HS-5 (cell line): ENCODE measurements at regions not wholly inside any gene's neighbourhood (a gene's known extent, or its start where the extent isn't known, plus 50 kb on each side); places are given as distances from the start of the nearest gene placed in this dataset.

ENCODE experiments used
- DNase-seq: peaks from one replicate; pipeline ENCODE4 v3.0.0-alpha.2; 2012; ENCODE audit warnings: low read depth

- peak; percentile 81 for DNase-seq
These were observed 133.9 kb downstream of the FANCF start for GRCh38 chr11:22491555-22492225.

GRCh38 chr11:22479971-22480720, 142.0 kb downstream of the SLC17A6 start:
- DNase-seq: no peak

DNA sequence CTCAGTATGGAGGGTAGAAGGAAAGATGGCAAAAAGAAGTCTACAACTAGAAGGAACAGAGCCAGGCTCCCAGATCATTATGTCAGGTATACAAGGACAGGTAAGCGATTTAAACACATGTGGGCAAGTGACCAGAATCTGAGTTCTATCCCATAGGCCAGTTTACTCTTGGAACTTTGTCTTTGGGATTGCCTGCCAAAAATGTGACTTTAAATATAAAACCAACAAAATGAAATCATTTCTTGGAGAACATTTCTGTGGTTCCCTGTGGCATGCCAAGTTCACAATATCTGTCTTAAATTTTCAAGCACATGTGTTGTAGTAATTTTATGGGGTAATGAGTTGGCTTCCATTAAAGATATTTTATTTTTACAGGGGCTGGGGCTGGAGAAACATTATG, 141.0 kb downstream of the SLC17A6 start:
- DNase-seq: no peak

DNA sequence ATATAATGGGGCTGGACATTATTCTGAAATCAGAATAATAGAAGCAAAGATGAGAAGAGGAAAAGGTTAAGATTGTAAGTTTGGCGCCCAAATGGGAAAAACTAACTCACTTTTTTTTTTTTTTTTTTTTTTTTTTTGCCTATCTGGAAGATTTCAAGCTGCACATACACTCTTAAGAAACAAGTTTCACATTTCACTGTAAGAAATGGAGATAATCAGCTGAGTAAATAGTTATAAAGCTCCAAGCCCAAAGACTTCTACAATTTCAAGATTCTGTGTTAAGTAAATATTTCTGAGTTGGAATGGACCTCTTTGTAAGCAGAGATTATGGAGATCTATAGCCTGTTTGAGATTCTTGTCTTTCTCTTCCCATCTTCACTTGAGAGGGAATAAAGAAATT, 140.0 kb downstream of the SLC17A6 start:
- DNase-seq: no peak

DNA sequence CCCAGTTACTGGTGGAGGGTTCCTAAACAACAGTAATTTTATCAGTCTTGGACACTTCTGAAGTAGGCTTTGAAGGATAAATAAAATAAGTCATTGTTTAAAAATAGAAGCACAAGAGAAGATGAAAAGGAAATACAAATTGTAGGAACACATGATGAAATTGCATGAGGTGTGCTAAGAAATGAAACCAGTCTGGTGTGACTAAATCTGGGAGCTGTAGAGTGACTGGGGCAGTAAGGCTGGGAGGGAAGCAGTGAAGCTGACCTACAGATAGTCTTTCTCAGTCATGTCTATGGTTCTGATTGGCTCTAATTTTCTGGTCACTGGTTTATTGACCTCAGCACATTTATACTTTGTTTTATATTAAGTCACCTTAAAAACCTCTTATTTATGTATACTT, 139.1 kb downstream of the SLC17A6 start:
- no peak for DNase-seq

GRCh38 chr11:22476589-22476988, 138.4 kb downstream of the SLC17A6 start:
- DNase-seq: no peak

DNA sequence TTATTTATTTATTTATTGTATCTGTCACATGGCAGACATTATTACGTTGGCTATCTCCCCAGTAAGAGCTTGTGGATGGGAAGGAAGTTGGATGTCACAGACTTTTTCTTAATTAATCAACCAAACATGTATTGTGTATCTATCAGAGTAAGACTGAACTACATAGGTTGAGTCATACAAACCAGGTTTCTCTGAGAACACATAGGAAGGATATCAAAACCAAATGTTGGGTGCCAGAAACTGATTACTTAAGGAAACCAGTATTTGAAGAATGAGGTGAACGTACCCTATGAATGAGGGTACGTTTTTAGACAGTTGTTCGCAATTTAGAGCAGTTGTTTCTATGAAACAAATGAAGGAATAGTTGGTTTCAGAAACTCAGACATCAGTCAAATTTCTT, 136.4 kb downstream of the SLC17A6 start:
- no peak for DNase-seq

- DNase-seq: no peak
These were observed 135.4 kb downstream of the SLC17A6 start for GRCh38 chr11:22473586-22473985.

DNA sequence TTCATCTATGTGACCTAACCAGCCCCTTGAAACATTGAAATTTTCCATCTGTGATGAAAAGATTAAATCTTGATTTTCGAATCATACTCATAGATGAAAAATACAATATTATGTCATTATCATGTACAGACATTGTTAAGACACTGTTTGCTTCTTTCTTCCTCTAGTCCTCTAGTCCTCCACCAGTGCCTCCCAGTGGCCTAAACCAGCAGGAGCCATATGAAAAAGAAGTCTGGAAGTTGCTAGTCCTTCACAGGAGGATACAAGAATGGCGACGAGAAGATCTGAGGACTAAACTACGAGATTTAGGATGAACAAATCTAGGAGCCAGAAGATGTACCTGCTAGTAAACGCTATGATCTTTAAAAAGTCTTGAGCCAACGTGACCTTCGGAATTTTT, 134.1 kb downstream of the SLC17A6 start:
- DNase-seq: no peak

DNA sequence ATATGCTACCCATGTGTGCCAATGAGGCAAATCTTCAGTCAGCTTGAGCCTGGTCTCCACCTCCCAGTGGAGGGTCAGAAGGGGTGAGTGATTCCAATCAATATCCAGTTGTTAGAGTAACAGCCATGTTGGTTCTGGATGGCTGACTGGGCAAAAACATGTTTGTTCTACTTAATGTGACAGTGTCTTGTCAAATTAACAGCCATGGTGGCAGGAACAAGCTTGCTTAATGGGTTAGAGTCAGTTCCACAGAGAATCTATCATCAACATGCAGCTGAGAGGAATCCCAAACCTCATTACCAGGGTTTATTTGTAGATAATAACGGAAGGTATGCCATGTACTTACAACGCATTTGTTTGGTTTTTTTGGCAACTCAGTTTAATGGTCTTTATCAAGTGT, 133.2 kb downstream of the SLC17A6 start:
- DNase-seq: no peak

DNA sequence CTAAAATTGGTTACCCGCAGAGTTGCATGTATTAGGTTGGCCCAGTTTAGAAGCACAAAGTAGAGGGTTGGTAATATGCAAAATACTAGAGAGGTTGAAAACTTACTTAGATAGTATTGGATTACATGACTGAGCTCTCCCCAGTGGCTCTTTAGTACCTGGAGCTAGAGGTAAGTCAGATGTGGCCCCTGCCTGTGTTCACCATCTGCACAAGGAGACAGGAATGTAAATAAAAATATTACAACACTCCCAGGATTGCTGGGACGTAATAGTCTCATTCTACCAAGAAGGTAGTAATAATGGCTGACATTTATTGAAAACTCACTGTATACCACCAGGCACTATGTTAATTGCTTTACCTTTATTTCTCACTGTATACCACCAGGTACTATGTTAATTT, 129.6 kb downstream of the SLC17A6 start:
- DNase-seq: no peak

DNA sequence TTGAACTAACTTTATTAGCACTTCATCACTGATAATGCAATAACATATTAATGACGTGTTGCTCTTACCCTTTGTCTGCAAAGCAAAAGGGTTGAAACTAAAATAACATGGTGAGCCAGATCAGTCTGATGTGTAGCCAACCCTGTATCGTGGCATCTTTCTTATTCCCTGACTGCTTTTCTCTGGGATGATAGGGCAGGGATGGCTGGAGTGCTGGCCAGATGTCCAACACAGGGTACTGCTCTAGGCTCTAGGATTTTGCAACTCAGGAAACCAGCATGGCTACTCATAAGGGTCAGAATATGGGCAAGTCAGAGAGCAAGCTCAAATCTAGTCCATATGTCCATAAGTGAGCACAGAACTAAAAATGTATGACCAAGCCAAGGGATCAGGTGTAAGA, 129.1 kb downstream of the SLC17A6 start:
- no peak for DNase-seq

DNA sequence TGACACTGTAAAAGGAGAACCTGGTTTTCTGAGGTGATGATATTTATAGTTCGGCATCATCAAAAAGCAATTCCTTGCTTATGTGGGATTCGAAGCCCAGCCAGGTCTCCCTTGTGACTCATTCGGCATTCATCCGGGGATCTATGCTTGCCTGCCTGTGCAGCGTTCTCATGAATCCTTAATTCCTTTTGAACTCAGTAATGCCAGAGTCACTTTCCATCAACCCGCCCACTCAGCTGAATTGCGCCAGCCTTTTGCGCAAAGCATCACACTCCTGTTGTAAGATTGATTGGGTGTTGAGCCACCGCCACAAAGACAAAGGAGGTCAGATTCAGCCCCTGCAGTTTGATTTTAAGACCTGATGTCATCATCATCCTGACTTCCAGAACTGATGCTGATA, 128.6 kb downstream of the SLC17A6 start:
- DNase-seq: peak; percentile 96

- DNase-seq: no peak
These were observed 128.2 kb downstream of the SLC17A6 start for GRCh38 chr11:22466351-22466750.

DNA sequence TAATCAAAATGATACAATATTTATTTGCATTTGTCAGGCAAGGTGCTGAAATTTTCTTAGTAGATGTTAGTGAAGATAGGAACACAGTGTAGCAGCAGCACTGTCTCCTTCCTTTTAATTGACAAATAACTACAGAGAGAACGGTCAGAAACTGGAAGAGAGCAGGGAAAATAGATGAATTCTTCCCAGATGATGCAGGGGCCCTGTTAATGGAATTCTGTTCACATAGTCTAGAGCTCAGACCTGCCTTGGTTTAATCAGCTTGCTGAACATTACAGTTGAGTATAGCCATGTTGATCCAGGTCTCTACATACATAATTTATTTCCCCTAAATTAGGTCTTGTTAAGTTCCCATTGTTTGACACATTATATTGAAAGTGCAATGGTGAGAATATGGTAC, 127.4 kb downstream of the SLC17A6 start:
- DNase-seq: no peak

DNA sequence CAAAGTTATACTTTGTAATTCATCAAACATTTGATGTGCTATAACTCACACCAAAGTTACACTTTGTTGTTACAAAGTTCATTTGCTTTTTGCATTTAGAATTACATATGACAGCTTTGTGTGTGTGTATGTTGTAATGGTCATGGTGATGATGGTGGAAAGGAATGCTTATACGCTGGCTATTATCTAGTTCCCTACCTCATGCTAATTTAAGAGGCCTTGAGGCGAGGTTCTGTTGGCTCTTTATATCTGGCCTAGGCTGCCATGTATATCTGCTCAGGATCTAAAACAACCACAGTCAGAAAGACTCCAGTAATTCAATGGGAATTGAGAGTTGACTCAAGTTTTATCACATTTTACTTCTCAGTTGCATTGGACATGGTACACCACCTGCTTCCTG, 123.4 kb downstream of the SLC17A6 start:
- DNase-seq: no peak

GRCh38 chr11:22460181-22460580, 122.0 kb downstream of the SLC17A6 start:
- no peak for DNase-seq

GRCh38 chr11:22459048-22459447, 120.9 kb downstream of the SLC17A6 start:
- DNase-seq: peak; percentile 91

DNA sequence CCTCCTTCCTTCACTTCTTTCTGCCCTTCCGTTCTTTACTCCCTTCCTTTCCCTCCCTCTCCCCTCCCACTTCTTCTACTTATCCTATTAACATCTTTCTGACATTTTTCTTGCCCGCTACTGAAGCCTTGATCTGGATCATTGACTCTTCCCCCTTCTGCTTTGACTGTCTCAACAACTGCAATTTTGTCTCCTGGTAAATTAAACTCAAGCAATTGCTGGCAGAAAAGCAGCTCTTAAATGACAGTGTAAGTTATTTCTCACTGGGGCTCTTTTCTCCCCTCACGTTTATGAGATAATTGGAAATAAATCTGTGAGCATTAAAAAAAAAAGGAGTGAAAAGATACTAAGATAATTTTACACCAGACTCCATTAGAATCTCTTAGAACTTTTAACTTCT, 120.0 kb downstream of the SLC17A6 start:
- no peak for DNase-seq

DNA sequence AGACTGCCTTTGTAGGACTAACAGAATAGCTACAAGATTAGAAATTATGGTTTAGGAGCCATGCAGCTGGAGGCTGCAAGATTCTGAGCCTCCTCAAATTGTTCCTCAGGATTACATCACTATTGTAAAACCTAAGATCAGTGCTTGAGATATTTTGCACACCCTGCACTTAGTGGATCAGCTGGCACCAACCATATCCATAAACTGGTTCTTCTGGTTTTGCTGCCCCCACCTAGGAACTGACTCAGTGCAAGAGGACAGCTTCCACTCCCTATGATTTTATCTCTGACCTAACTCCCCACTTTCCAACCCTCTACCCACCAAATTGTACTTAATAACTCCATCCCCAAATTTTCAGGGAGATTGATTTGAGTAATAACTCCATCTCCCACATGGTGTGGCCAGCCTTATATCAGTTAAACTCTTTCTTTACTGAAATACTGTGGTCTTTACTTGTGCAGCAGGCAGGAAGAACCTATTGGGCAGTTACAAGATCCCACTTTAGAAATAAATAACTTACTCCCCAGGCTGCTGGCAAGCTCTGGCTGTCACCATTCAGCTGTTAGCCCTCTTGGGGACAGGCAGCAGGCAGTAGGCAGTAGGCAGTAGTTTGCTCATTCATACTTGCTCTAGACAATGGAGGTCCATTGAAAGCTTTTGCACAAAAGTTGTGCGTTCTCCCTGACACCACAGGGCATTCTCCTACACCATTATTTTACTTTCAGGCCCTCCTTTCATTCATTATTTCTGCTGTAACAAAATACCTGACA, 119.0 kb downstream of the SLC17A6 start:
- no peak for DNase-seq

GRCh38 chr11:22454461-22455090, 116.4 kb downstream of the SLC17A6 start:
- no peak for DNase-seq

DNA sequence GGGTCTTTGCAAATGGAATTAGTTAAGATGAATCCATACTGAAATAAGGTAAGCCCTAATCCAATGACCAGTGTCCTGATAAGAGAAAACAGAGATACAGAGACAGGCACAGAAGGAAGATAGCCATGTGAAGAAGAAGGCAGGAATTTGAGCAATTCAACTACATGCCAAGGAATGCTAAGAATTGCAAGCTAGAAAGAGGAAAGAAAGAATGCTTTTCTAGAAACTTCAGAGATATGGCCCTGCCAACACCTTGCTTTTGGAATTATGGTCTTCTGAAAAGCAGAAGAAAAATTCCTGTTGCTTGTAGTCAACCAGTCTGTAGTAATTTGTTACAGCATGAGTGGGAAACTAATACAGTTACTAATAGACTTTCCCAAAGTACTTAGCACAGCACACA, 111.3 kb downstream of the SLC17A6 start:
- DNase-seq: no peak

DNA sequence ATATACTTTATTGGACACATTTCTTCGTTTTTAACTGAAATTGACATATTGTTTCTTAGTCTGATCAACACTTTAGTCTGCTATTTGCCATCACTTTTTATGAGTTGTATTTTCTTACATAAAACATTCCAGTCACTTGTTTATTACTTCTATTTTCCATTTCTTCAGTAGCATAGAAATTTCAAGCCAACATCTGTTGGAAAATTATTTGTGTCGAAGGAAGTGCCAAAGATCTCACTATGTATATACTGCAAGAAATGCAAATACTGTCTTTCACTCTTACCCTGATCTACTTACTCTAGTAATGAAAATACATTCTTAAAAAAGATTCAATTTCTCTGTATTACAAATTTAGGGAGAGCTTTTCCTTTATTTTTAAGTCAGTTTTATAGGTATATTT, 105.9 kb downstream of the SLC17A6 start:
- DNase-seq: no peak
